Keratinocyte (primary cell): ENCODE measurements at regions not wholly inside any gene's neighbourhood (a gene's known extent, or its start where the extent isn't known, plus 50 kb on each side); places are given as distances from the start of the nearest gene placed in this dataset.

Source experiments
- DNase-seq: peaks from one replicate; pipeline ENCODE4 v3.0.0-alpha.2; 2011; ENCODE audit warnings: low read depth, missing footprints, low spot score
- FAIRE-seq: peaks from 2 replicates; lab custom pipeline; 2011; peaks lifted over from hg19 to GRCh38; lab: Jason Lieb, UNC
- H2AFZ ChIP-seq: 2 replicates; pipeline ENCODE4 v1.6.0; 2012; ENCODE audit warnings: low read length, control low read depth, inconsistent platforms; ENCODE audit not compliant: control insufficient read depth
- H3K27ac ChIP-seq: 2 replicates; pipeline ENCODE4 v1.5.1; 2011; ENCODE audit warnings: low read length; ENCODE audit not compliant: control insufficient read depth, insufficient read depth
- H3K27me3 ChIP-seq: 3 replicates; pipeline ENCODE4 v1.6.0; 2011; ENCODE audit warnings: low read length; ENCODE audit not compliant: control insufficient read depth, insufficient read depth; ENCODE audit errors: extremely low read depth
- H3K36me3 ChIP-seq, 2 experiments: 2 replicates in 1 of 2; 3 replicates in 1 of 2; pipeline ENCODE4 v1.5.1; 2011; ENCODE audit warnings: low read length in 2 of 2, mild to moderate bottlenecking in 1 of 2; ENCODE audit not compliant: control insufficient read depth in 2 of 2, insufficient read depth in 2 of 2; ENCODE audit errors: extremely low read depth in 1 of 2
- H3K4me1 ChIP-seq: 3 replicates; pipeline ENCODE4 v1.5.1; 2011; ENCODE audit warnings: low read length; ENCODE audit not compliant: control insufficient read depth, insufficient read depth; ENCODE audit errors: extremely low read depth
- H3K4me2 ChIP-seq: 3 replicates; pipeline ENCODE4 v1.6.0; 2011; ENCODE audit warnings: low read depth, low read length; ENCODE audit not compliant: control insufficient read depth, insufficient read depth; ENCODE audit errors: extremely low read depth
- H3K4me3 ChIP-seq, 3 experiments: fragments of 200-600 bp in 1 of 3; sonication (generic) in 1 of 3; 2 replicates in 2 of 3; 3 replicates in 1 of 3; pipeline ENCODE4 v1.5.1; 2011 to 2016; ENCODE audit warnings: low read length in 3 of 3, mild to moderate bottlenecking in 3 of 3, control low read depth in 2 of 3, inconsistent platforms in 1 of 3, low read depth in 1 of 3, mixed read lengths in 1 of 3, mixed run types in 1 of 3, moderate library complexity in 1 of 3; ENCODE audit not compliant: control insufficient read depth in 2 of 3, insufficient read depth in 2 of 3; ENCODE audit errors: extremely low read depth in 1 of 3
- H3K79me2 ChIP-seq: 2 replicates; pipeline ENCODE4 v1.6.0; 2012; ENCODE audit warnings: low read length; ENCODE audit not compliant: control insufficient read depth, insufficient read depth
- H3K9ac ChIP-seq: 3 replicates; pipeline ENCODE4 v1.6.0; 2011; ENCODE audit warnings: low read length; ENCODE audit not compliant: control insufficient read depth, insufficient read depth; ENCODE audit errors: extremely low read depth
- H3K9me1 ChIP-seq: 3 replicates; pipeline ENCODE4 v1.6.0; 2011; ENCODE audit warnings: low read length; ENCODE audit not compliant: control insufficient read depth, insufficient read depth; ENCODE audit errors: extremely low read depth
- H3K9me3 ChIP-seq: 2 replicates; pipeline ENCODE4 v1.5.1; 2012; ENCODE audit warnings: low read depth, low read length; ENCODE audit not compliant: control insufficient read depth
- H4K20me1 ChIP-seq: 3 replicates; pipeline ENCODE4 v1.6.0; 2011; ENCODE audit warnings: low read length; ENCODE audit not compliant: control insufficient read depth, insufficient read depth; ENCODE audit errors: extremely low read depth
- CTCF ChIP-seq, 3 experiments: IDR thresholded peaks in 1 of 3; conservative IDR thresholded peaks in 1 of 3; optimal IDR thresholded peaks in 1 of 3; 2 replicates in 2 of 3; 3 replicates in 1 of 3; pipeline versions ENCODE3 to v1.5.1; 2011; ENCODE audit warnings: low read length in 3 of 3, mild to moderate bottlenecking in 3 of 3, moderate library complexity in 2 of 3, control low read depth in 1 of 3, inconsistent platforms in 1 of 3; ENCODE audit not compliant: insufficient read depth in 2 of 3; ENCODE audit errors: extremely low read depth in 1 of 3
- EZH2 ChIP-seq: IDR thresholded peaks from one replicate; pipeline ENCODE4 v1.6.1; 2012; ENCODE audit warnings: inconsistent platforms, mild to moderate bottlenecking, low read length, moderate library complexity
- dilution Hi-C: fragments of 300-500 bp; cut with MboI; formaldehyde crosslinking; loops from one replicate; pipeline ENCODE4 v1.7.0; 2020; ENCODE audit warnings: low sequenced_read_pairs; ENCODE audit not compliant: extremely low pct_ligation_motif_present

DNA sequence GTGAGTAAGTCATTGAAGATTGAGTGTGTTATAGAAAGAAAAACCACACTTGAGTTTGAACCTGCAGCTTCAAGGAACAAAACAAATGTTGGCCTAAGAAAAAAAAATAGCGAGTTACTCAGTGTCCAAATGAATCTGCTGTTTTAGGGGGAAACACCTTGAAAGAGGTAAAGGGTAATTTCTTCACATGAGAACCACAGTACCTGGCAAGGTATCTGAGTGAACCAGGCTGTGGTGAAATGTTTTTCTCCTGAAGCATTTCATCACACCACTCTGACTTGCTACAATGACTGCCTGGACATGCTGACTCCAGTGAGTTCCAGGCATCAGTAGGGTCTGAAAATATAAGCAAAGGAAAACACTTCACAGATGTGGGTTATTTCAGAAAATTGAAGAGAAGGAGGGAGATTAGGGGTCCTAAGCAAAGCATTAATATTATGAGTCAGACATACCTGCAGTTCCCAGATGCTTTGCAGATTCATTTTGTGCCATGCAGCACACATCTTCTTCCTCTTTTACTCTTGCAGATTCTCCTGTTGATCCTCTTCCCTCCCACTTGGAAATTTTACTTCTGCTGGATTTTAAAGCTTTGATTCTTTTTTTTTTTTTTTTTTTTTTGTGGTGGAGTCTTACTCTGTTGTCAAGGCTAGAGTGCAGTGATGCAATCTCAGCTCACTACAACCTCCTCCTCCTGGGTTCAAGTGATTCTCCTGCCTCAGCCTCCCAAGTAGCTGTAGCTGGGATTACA is 206.2 kb upstream of the SGK1 start:
- DNase-seq (no peak), FAIRE-seq (peak; percentile 67)
- Histone ChIP-seq H3K4me2 (peak overlapping the region; percentile 19), H3K4me3 (no peak overlapping the region), H4K20me1 (no peaks in the 10 kb centered on the region), H3K36me3 (no peaks in the 10 kb centered on the region), H3K9me3 (no peaks in the 10 kb centered on the region), H2AFZ (no peak overlapping the region), H3K9me1 (no peaks in the 10 kb centered on the region), H3K9ac (no peak overlapping the region), H3K79me2 (no peaks in the 10 kb centered on the region), H3K27me3 (no peaks in the 10 kb centered on the region), H3K27ac (no peak overlapping the region), H3K4me1 (peaks cover 6% of the 10 kb centered on the region)
- dilution Hi-C loops, result no loop called here
- no peak for TF ChIP-seq CTCF (optimal IDR thresholded peaks at IDR 0.05 in 1 of 3, IDR thresholded peaks at IDR 0.05 in 1 of 3, conservative IDR thresholded peaks at IDR 0.05 in 1 of 3; ENCODE audit: extremely low read depth in 1 of 3, insufficient read depth in 2 of 3, low read length in 3 of 3)
- no peak for TF ChIP-seq EZH2

GRCh38 chr6:134523051-134523450 is 205.1 kb upstream of the SGK1 start:
- no peaks in the 10 kb centered on the region for H3K27me3 ChIP-seq
- H2AFZ ChIP-seq, result no peak overlapping the region
- H3K9me3 ChIP-seq, result no peaks in the 10 kb centered on the region
- DNase-seq, result no peak
- no peaks in the 10 kb centered on the region for H4K20me1 ChIP-seq
- dilution Hi-C loops, result no loop called here
- no peak for TF ChIP-seq CTCF (optimal IDR thresholded peaks at IDR 0.05 in 1 of 3, IDR thresholded peaks at IDR 0.05 in 1 of 3, conservative IDR thresholded peaks at IDR 0.05 in 1 of 3; ENCODE audit: extremely low read depth in 1 of 3, insufficient read depth in 2 of 3, low read length in 3 of 3)
- TF ChIP-seq EZH2, result no peak
- H3K9me1 ChIP-seq, result no peaks in the 10 kb centered on the region
- H3K4me2 ChIP-seq, result no peak overlapping the region
- FAIRE-seq, result no peak
- H3K9ac ChIP-seq, result no peak overlapping the region
- H3K79me2 ChIP-seq, result no peaks in the 10 kb centered on the region
- H3K27ac ChIP-seq, result no peak overlapping the region
- H3K4me1 ChIP-seq, result peaks cover 6% of the 10 kb centered on the region
- no peak overlapping the region for H3K4me3 ChIP-seq
- H3K36me3 ChIP-seq, result no peaks in the 10 kb centered on the region
